WERI-Rb-1 (cell line): ENCODE measurements at regions not wholly inside any gene's neighbourhood (a gene's known extent, or its start where the extent isn't known, plus 50 kb on each side); places are given as distances from the start of the nearest gene placed in this dataset.

Experiments used
- DNase-seq: peaks from one replicate; pipeline ENCODE4 v3.0.0-alpha.2; 2020
- H3K27ac ChIP-seq: fragments of 250-450 bp; sonication (Bioruptor Pico); 2 replicates; pipeline ENCODE4 v1.5.1; 2020; ENCODE audit warnings: mild to moderate bottlenecking, moderate library complexity
- H3K27me3 ChIP-seq: fragments of 250-450 bp; sonication (Bioruptor Pico); 2 replicates; pipeline ENCODE4 v1.5.1; 2021; ENCODE audit warnings: mild to moderate bottlenecking, low read depth, moderate library complexity; ENCODE audit not compliant: insufficient read depth, severe bottlenecking
- H3K36me3 ChIP-seq: fragments of 250-450 bp; sonication (Bioruptor Pico); 2 replicates; pipeline ENCODE4 v1.5.1; 2020; ENCODE audit warnings: mild to moderate bottlenecking, moderate library complexity
- H3K4me3 ChIP-seq: 2 replicates; pipeline ENCODE4 v1.5.1; 2011; ENCODE audit warnings: low read depth, mild to moderate bottlenecking, control low read depth, low read length
- H3K9me3 ChIP-seq: fragments of 250-450 bp; sonication (Bioruptor Pico); 2 replicates; pipeline ENCODE4 v1.5.1; 2021; ENCODE audit warnings: mild to moderate bottlenecking, moderate library complexity; ENCODE audit not compliant: severe bottlenecking
- TF ChIP-seq, protein P1 (sequence below): IDR thresholded peaks from 2 replicates; pipeline ENCODE4 v1.5.1; 2011; ENCODE audit warnings: low read depth, mild to moderate bottlenecking, control low read depth, inconsistent platforms, low read length

DNA sequence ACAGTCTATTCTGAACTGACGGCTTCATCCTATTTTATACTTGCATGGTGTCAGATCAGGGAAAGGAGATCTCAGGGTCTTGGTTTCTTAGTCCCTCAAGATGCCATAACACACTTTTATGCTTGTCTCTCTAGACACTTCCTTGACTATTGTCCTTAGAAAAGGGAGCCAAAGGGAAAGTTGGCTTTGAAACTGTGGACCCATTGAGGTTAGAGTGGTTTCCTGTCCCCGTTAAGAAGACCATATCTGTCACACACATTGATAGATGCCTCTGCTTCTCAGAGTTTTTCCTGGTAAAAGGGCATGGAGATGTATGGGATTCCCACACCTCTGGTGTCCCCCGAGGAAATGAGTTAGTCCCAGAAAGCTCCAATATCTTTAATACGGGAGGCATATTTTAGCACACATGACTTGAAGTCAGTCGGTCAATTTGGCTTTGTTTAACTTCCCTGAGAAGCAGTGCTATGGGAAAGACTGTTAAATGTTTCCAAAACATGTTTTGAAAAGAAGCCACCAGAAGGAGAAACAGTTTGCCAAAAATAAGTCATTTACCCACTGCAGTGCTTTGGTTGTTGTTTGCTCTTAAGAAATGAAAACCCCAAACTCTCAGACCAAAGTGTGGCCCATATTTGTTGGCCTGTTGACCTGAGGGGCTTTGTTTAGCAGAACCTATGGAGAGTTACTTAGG is 133.4 kb upstream of the CXCR4 start:
- TF ChIP-seq, protein P1, sequence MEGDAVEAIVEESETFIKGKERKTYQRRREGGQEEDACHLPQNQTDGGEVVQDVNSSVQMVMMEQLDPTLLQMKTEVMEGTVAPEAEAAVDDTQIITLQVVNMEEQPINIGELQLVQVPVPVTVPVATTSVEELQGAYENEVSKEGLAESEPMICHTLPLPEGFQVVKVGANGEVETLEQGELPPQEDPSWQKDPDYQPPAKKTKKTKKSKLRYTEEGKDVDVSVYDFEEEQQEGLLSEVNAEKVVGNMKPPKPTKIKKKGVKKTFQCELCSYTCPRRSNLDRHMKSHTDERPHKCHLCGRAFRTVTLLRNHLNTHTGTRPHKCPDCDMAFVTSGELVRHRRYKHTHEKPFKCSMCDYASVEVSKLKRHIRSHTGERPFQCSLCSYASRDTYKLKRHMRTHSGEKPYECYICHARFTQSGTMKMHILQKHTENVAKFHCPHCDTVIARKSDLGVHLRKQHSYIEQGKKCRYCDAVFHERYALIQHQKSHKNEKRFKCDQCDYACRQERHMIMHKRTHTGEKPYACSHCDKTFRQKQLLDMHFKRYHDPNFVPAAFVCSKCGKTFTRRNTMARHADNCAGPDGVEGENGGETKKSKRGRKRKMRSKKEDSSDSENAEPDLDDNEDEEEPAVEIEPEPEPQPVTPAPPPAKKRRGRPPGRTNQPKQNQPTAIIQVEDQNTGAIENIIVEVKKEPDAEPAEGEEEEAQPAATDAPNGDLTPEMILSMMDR, result no peak

DNA sequence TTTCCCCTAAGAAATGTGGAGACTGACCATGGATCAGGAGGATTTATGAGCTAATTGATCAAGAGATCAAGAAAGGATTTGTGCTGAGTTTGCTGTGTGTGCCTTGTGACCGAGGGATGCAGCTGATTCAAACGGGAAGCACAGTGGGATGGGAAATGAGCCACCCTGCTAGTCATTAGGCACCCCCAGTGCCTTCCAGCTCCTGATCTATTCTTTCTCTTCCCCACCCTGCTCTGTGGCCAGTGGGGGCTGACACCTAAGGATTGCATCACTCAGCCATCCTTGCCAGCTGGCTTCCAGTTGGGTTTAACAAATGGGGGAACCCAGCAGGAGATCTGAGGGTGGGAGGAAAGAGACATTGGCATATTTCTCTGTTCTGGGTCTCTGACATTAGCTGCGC is 132.2 kb upstream of the CXCR4 start:
- H3K36me3 ChIP-seq, result no peaks in the 10 kb centered on the region
- H3K9me3 ChIP-seq, result no peaks in the 10 kb centered on the region
- no peaks in the 10 kb centered on the region for H3K27me3 ChIP-seq
- H3K4me3 ChIP-seq, result no peak overlapping the region
- TF ChIP-seq, protein P1, result no peak
- H3K27ac ChIP-seq, result no peak overlapping the region
- peak; percentile 29 for DNase-seq

More for the DNA sequence above, 133.4 kb upstream of the CXCR4 start:
- no peaks in the 10 kb centered on the region for H3K36me3 ChIP-seq
- H3K4me3 ChIP-seq, result no peak overlapping the region
- no peaks in the 10 kb centered on the region for H3K9me3 ChIP-seq
- DNase-seq, result no peak
- no peaks in the 10 kb centered on the region for H3K27me3 ChIP-seq
- no peak overlapping the region for H3K27ac ChIP-seq

DNA sequence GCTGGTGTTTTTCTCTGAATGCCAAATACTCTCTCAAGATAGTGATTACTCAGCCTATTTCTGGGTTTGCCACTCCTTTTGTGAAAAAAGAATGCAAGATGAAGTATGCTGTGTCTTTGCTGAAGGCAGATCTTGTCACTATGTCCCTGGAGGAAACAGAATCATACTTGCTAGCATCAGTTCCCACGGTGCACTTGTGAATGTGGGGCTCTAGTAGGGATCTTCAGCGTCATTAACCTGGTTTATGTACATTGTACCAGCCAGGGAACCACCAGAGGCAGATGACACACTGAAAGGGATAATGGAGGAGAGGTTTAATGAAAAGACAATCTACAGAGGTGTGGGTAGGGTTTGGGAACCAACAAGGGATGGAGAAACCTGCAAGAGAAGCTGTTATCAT is 131.0 kb upstream of the CXCR4 start:
- Histone ChIP-seq H3K27me3 (no peaks in the 10 kb centered on the region), H3K4me3 (no peak overlapping the region), H3K9me3 (no peaks in the 10 kb centered on the region), H3K27ac (no peak overlapping the region), H3K36me3 (no peaks in the 10 kb centered on the region)
- no peak for DNase-seq
- TF ChIP-seq, protein P1, result no peak

GRCh38 chr2:136248242-136248641 is 130.3 kb upstream of the CXCR4 start:
- TF ChIP-seq, protein P1, result no peak
- no peak overlapping the region for H3K27ac ChIP-seq
- H3K9me3 ChIP-seq, result no peaks in the 10 kb centered on the region
- no peaks in the 10 kb centered on the region for H3K27me3 ChIP-seq
- no peaks in the 10 kb centered on the region for H3K36me3 ChIP-seq
- no peak for DNase-seq
- no peak overlapping the region for H3K4me3 ChIP-seq

GRCh38 chr2:136247204-136247950 is 129.4 kb upstream of the CXCR4 start:
- no peak overlapping the region for H3K4me3 ChIP-seq
- no peak for DNase-seq
- no peaks in the 10 kb centered on the region for H3K36me3 ChIP-seq
- H3K9me3 ChIP-seq, result no peaks in the 10 kb centered on the region
- H3K27me3 ChIP-seq, result no peaks in the 10 kb centered on the region
- no peak overlapping the region for H3K27ac ChIP-seq
- TF ChIP-seq, protein P1, result no peak
